A549 (cell line): ENCODE measurements at regions not wholly inside any gene's neighbourhood (a gene's known extent, or its start where the extent isn't known, plus 50 kb on each side); places are given as distances from the start of the nearest gene placed in this dataset.

Experiments used
- ATAC-seq, 2 experiments: fragments of 200-7000 bp in 1 of 2; fragments of >200 bp in 1 of 2; cut with Nextera tagmentation in 1 of 2; cut with Tn5 transposase in 1 of 2; 3 replicates each; pipeline versions ENCODE4 v1.8.0 to v1.9.1; 2018 to 2020; ENCODE audit warnings: mild to moderate bottlenecking in 1 of 2, moderate library complexity in 1 of 2
- CTCF ChIA-PET: fragments of 300-600 bp; sonication (Branson Sonifier 250); formaldehyde crosslinking; extraction: SDS; loops from one replicate; lab custom pipeline; 2021; ENCODE audit warnings: antibody characterized with exemption, inconsistent platforms; lab: Yijun Ruan, JAX
- POLR2A ChIA-PET: fragments of 350-600 bp; formaldehyde crosslinking; extraction: SDS; loops from one replicate; lab custom pipeline; 2021; ENCODE audit warnings: antibody characterized with exemption, inconsistent platforms; lab: Yijun Ruan, JAX
- DNase-seq, 2 experiments: peaks; one replicate each; pipeline versions ENCODE4 v3.0.0 to v3.0.0-alpha.2; 2011 to 2016; ENCODE audit warnings: low read depth in 1 of 2, low spot score in 1 of 2
- FAIRE-seq: peaks from 2 replicates; lab custom pipeline; 2011; peaks lifted over from hg19 to GRCh38; lab: Jason Lieb, UNC
- H3K27ac ChIP-seq, 2 experiments: fragments of >200 bp; sonication (Bioruptor Twin); formaldehyde crosslinking; 3 replicates each; pipeline ENCODE4 v1.5.1; 2016 to 2017
- H3K4me1 ChIP-seq: fragments of >200 bp; sonication (Bioruptor Twin); formaldehyde crosslinking; 3 replicates; pipeline ENCODE4 v1.6.1; 2016
- H3K4me2 ChIP-seq: fragments of >200 bp; sonication (Bioruptor Twin); formaldehyde crosslinking; 3 replicates; pipeline ENCODE4 v1.6.1; 2016
- H3K4me3 ChIP-seq: fragments of >200 bp; sonication (Bioruptor Twin); formaldehyde crosslinking; 3 replicates; pipeline ENCODE4 v1.5.1; 2016
- H3K9me3 ChIP-seq: fragments of >200 bp; sonication (Bioruptor Twin); formaldehyde crosslinking; 3 replicates; pipeline ENCODE4 v1.6.1; 2016
- CBX2 ChIP-seq: fragments of 200-600 bp; sonication (generic); IDR thresholded peaks from 2 replicates; pipeline ENCODE4 v1.6.1; 2016; ENCODE audit warnings: low read depth, mild to moderate bottlenecking, borderline replicate concordance
- CEBPB ChIP-seq, 2 experiments: fragments of >200 bp in 1 of 2; sonication (Bioruptor Twin) in 1 of 2; formaldehyde crosslinking in 1 of 2; IDR thresholded peaks; 2 replicates each; pipeline ENCODE4 v1.6.1; 2012 to 2016
- EHF ChIP-seq: fragments of 250-450 bp; sonication (Bioruptor Pico); IDR thresholded peaks from 2 replicates; pipeline ENCODE4 v1.5.0; 2020; ENCODE audit warnings: mild to moderate bottlenecking
- ESRRA ChIP-seq: fragments of 150-350 bp; IDR thresholded peaks from 2 replicates; pipeline ENCODE4 v1.6.1; 2014; ENCODE audit warnings: mild to moderate bottlenecking, low read length, borderline replicate concordance
- FOSB ChIP-seq: fragments of 250-450 bp; sonication (Bioruptor Pico); IDR thresholded peaks from 2 replicates; pipeline ENCODE4 v1.5.0; 2020; ENCODE audit warnings: mild to moderate bottlenecking, moderate library complexity
- FOXS1 ChIP-seq: fragments of 250-450 bp; sonication (Bioruptor Pico); IDR thresholded peaks from 2 replicates; pipeline ENCODE4 v1.5.0; 2020; ENCODE audit warnings: mild to moderate bottlenecking, moderate library complexity
- HOXA7 ChIP-seq: fragments of 250-450 bp; sonication (Bioruptor Pico); IDR thresholded peaks from 2 replicates; pipeline ENCODE4 v1.5.0; 2020; ENCODE audit warnings: mild to moderate bottlenecking, moderate library complexity
- JUN ChIP-seq, 2 experiments: fragments of >200 bp; sonication (Bioruptor Twin); formaldehyde crosslinking; IDR thresholded peaks; 2 replicates in 1 of 2; 3 replicates in 1 of 2; pipeline ENCODE4 v1.6.1; 2016 to 2017
- MAFK ChIP-seq: fragments of 450-650 bp; IDR thresholded peaks from 2 replicates; pipeline ENCODE4 v1.6.1; 2014; ENCODE audit not compliant: partially characterized antibody
- MYC ChIP-seq: IDR thresholded peaks from 2 replicates; pipeline ENCODE4 v1.6.1; 2012; ENCODE audit warnings: mild to moderate bottlenecking, inconsistent platforms, low read length, improper control_type of control experiment, borderline replicate concordance
- RCOR1 ChIP-seq: fragments of 150-350 bp; IDR thresholded peaks from 2 replicates; pipeline ENCODE4 v1.6.1; 2014; ENCODE audit warnings: antibody characterized with exemption, low read length, low read depth
- RFX5 ChIP-seq: fragments of 450-650 bp; IDR thresholded peaks from 2 replicates; pipeline ENCODE4 v1.7.1; 2014; ENCODE audit warnings: antibody characterized with exemption, mild to moderate bottlenecking, moderate library complexity
- SMC3 ChIP-seq: fragments of >200 bp; sonication (Bioruptor Twin); formaldehyde crosslinking; IDR thresholded peaks from 3 replicates; pipeline ENCODE4 v1.6.1; 2018; ENCODE audit warnings: inconsistent platforms
- SREBF2 ChIP-seq: fragments of 450-650 bp; IDR thresholded peaks from 2 replicates; pipeline ENCODE4 v1.6.1; 2014; ENCODE audit warnings: mild to moderate bottlenecking, moderate library complexity
- TFCP2L1 ChIP-seq: fragments of 250-450 bp; sonication (Bioruptor Pico); IDR thresholded peaks from 2 replicates; pipeline ENCODE4 v1.5.0; 2021; ENCODE audit warnings: mild to moderate bottlenecking
- ZC3H11A ChIP-seq: fragments of 450-650 bp; IDR thresholded peaks from 2 replicates; pipeline ENCODE4 v1.6.1; 2014; ENCODE audit warnings: antibody characterized with exemption, mild to moderate bottlenecking
- ZFP36 ChIP-seq: fragments of 450-650 bp; IDR thresholded peaks from 2 replicates; pipeline ENCODE4 v1.6.1; 2014; ENCODE audit warnings: borderline replicate concordance; ENCODE audit not compliant: partially characterized antibody
- ZNF302 ChIP-seq: fragments of 250-450 bp; sonication (Bioruptor Pico); IDR thresholded peaks from 2 replicates; pipeline ENCODE4 v1.9.0; 2021; ENCODE audit warnings: inconsistent platforms, mild to moderate bottlenecking, moderate library complexity
- WGBS: methylation state at CpG from one replicate; pipeline ENCODE4 v1.1.6; 2017; ENCODE audit errors: missing lambda C conversion rate; 5-methylcytosine and 5-hydroxymethylcytosine counted together
- TF ChIP-seq, protein P1 (sequence below): fragments of 450-650 bp; IDR thresholded peaks from 2 replicates; pipeline ENCODE4 v1.6.1; 2014; ENCODE audit warnings: antibody characterized with exemption
- TF ChIP-seq, protein P2 (sequence below): fragments of 250-450 bp; sonication (Bioruptor Pico); IDR thresholded peaks from 2 replicates; pipeline ENCODE4 v1.5.0; 2021; ENCODE audit warnings: mild to moderate bottlenecking, moderate library complexity, borderline replicate concordance
- TF ChIP-seq, protein P3 (sequence below): fragments of 250-450 bp; sonication (Bioruptor Pico); IDR thresholded peaks from 2 replicates; pipeline ENCODE4 v1.5.0; 2020; ENCODE audit warnings: low read depth, mild to moderate bottlenecking, moderate library complexity
- TF ChIP-seq, protein P4 (sequence below): IDR thresholded peaks from 2 replicates; pipeline ENCODE4 v1.6.1; 2012
- TF ChIP-seq, protein P5 (sequence below): fragments of >200 bp; sonication (Bioruptor Twin); formaldehyde crosslinking; IDR thresholded peaks from 3 replicates; pipeline ENCODE4 v1.6.1; 2016

DNA sequence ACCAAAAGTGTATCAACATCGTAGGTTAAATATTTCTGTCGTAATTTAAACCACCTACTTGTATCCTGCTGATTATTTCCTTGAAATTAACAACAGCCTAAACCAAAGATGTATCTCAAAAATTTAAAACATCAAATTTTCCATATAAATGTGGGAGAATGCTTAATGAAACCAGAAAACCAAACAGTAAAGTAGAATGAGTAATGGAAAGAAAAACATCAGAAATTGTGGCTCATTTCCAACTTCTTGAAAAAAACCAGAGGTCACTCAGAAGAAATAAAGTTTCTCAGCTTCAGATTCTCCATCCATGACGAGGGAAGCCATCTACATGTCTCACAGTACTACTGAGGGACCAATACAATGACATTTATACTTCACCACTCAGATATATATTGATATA is 296.5 kb downstream of the NOL4 start:
- Histone ChIP-seq H3K4me2 (no peak overlapping the region), H3K9me3 (no peaks in the 10 kb centered on the region), H3K4me3 (no peak overlapping the region), H3K4me1 (no peaks in the 10 kb centered on the region), H3K27ac (no peak overlapping the region)
- 0% methylated on average over 3 of the region's 3 CpGs for WGBS
- no peak for DNase-seq
- no peak for FAIRE-seq
- TF ChIP-seq SMC3, result no peak
- TF ChIP-seq RFX5, result no peak
- no peak for TF ChIP-seq HOXA7 (CRISPR knock-in tag)
- TF ChIP-seq, protein P1, sequence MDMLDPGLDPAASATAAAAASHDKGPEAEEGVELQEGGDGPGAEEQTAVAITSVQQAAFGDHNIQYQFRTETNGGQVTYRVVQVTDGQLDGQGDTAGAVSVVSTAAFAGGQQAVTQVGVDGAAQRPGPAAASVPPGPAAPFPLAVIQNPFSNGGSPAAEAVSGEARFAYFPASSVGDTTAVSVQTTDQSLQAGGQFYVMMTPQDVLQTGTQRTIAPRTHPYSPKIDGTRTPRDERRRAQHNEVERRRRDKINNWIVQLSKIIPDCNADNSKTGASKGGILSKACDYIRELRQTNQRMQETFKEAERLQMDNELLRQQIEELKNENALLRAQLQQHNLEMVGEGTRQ, result no peak
- TF ChIP-seq CBX2, result no peak
- TF ChIP-seq FOSB (CRISPR knock-in tag), result no peak
- TF ChIP-seq MAFK, result no peak
- TF ChIP-seq SREBF2, result no peak
- no peak for TF ChIP-seq JUN (IDR thresholded peaks at IDR 0.05)
- TF ChIP-seq EHF (CRISPR knock-in tag), result no peak
- TF ChIP-seq, protein P2, sequence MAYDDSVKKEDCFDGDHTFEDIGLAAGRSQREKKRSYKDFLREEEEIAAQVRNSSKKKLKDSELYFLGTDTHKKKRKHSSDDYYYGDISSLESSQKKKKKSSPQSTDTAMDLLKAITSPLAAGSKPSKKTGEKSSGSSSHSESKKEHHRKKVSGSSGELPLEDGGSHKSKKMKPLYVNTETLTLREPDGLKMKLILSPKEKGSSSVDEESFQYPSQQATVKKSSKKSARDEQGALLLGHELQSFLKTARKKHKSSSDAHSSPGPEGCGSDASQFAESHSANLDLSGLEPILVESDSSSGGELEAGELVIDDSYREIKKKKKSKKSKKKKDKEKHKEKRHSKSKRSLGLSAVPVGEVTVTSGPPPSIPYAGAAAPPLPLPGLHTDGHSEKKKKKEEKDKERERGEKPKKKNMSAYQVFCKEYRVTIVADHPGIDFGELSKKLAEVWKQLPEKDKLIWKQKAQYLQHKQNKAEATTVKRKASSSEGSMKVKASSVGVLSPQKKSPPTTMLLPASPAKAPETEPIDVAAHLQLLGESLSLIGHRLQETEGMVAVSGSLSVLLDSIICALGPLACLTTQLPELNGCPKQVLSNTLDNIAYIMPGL (CRISPR knock-in tag), result no peak
- no peak for TF ChIP-seq ZFP36
- TF ChIP-seq ZNF302 (CRISPR knock-in tag), result no peak
- TF ChIP-seq MYC, result no peak
- no peak for TF ChIP-seq ZC3H11A
- no peak for TF ChIP-seq FOXS1 (CRISPR knock-in tag)
- ChIA-PET POLR2A (no interaction called here), CTCF (no interaction called here)
- ATAC-seq, result no peak

DNA sequence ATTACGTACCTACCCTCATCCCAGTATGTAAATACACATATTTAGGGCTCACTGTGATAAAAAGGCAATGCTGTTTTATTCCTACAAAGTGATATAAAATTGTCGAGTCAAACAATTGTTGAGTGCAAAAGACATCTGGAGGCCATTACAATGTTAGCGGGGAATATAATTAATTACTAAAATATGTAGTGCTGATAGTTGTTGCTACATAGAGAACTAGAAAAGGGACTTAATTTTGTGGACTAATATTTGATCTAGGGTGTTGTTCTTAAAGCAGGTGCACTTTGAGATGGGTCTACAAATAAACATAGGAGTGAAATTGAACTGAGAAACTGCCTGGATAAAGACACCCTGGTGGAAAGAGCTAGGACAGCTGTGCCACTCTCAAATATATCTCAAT is 300.1 kb downstream of the NOL4 start:
- POLR2A ChIA-PET, result no interaction called here
- no peak for DNase-seq
- H3K4me3 ChIP-seq, result no peak overlapping the region
- H3K27ac ChIP-seq, result no peak overlapping the region
- CTCF ChIA-PET, result no interaction called here
- H3K4me1 ChIP-seq, result no peaks in the 10 kb centered on the region
- no peak for FAIRE-seq
- no peaks in the 10 kb centered on the region for H3K9me3 ChIP-seq
- 2% methylated on average over 3 of the region's 3 CpGs for WGBS
- no peak overlapping the region for H3K4me2 ChIP-seq
- TF ChIP-seq EHF (CRISPR knock-in tag) (no peak), CEBPB (IDR thresholded peaks at IDR 0.05) (no peak)
- ATAC-seq, result no peak

DNA sequence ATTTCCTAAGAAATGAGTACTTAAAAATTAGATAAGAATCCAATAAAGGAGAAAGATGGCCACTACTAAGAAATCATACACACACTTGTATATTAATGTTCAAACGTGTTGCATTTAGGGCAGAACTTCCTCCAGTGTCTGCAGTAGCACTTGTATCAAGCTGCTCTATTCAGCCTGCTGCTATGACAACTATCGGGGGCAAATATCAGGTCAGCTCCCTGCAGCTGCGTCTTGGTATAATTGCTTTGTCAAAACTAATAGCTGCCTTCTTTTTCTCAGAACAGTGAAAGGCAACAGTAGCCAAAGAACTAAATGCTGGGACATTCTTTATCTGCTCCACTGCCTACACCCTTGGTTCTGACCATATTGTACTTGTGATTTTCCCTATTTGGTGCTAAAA is 300.7 kb downstream of the NOL4 start:
- Histone ChIP-seq H3K4me2 (no peak overlapping the region), H3K9me3 (no peaks in the 10 kb centered on the region), H3K4me1 (no peaks in the 10 kb centered on the region), H3K4me3 (no peak overlapping the region), H3K27ac (no peak overlapping the region)
- FAIRE-seq (no peak), ATAC-seq (no peak), DNase-seq (no peak)
- POLR2A ChIA-PET, result no interaction called here
- CTCF ChIA-PET, result no interaction called here
- 11% methylated on average over 3 of the region's 3 CpGs for WGBS
- TF ChIP-seq MYC (no peak), TFCP2L1 (no peak), RCOR1 (no peak), ESRRA (no peak)
- TF ChIP-seq, protein P3, sequence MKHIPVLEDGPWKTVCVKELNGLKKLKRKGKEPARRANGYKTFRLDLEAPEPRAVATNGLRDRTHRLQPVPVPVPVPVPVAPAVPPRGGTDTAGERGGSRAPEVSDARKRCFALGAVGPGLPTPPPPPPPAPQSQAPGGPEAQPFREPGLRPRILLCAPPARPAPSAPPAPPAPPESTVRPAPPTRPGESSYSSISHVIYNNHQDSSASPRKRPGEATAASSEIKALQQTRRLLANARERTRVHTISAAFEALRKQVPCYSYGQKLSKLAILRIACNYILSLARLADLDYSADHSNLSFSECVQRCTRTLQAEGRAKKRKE, result no peak
- TF ChIP-seq, protein P4, sequence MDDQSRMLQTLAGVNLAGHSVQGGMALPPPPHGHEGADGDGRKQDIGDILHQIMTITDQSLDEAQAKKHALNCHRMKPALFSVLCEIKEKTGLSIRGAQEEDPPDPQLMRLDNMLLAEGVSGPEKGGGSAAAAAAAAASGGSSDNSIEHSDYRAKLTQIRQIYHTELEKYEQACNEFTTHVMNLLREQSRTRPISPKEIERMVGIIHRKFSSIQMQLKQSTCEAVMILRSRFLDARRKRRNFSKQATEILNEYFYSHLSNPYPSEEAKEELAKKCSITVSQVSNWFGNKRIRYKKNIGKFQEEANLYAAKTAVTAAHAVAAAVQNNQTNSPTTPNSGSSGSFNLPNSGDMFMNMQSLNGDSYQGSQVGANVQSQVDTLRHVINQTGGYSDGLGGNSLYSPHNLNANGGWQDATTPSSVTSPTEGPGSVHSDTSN, result no peak
- TF ChIP-seq, protein P5, sequence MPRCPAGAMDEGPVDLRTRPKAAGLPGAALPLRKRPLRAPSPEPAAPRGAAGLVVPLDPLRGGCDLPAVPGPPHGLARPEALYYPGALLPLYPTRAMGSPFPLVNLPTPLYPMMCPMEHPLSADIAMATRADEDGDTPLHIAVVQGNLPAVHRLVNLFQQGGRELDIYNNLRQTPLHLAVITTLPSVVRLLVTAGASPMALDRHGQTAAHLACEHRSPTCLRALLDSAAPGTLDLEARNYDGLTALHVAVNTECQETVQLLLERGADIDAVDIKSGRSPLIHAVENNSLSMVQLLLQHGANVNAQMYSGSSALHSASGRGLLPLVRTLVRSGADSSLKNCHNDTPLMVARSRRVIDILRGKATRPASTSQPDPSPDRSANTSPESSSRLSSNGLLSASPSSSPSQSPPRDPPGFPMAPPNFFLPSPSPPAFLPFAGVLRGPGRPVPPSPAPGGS, result no peak
